Neutrophil (primary cell): ENCODE measurements at regions not wholly inside any gene's neighbourhood (a gene's known extent, or its start where the extent isn't known, plus 50 kb on each side); places are given as distances from the start of the nearest gene placed in this dataset.

Experiments
- H3K27ac ChIP-seq: fragments of 200-600 bp; sonication (generic); 2 replicates; pipeline ENCODE4 v1.5.1; 2016; ENCODE audit warnings: mild to moderate bottlenecking, moderate library complexity
- H3K27me3 ChIP-seq: fragments of 200-600 bp; sonication (generic); 2 replicates; pipeline ENCODE4 v1.6.0; 2016; ENCODE audit warnings: mild to moderate bottlenecking
- H3K36me3 ChIP-seq: fragments of 200-600 bp; sonication (generic); 2 replicates; pipeline ENCODE4 v1.5.1; 2017
- H3K4me1 ChIP-seq, 2 experiments: fragments of 200-600 bp in 1 of 2; sonication (generic) in 1 of 2; 1 replicate in 1 of 2; 2 replicates in 1 of 2; pipeline versions ENCODE4 v1.5.1 to v1.6.1; 2013 to 2016; ENCODE audit warnings: low read depth in 1 of 2, low read length in 1 of 2, mild to moderate bottlenecking in 1 of 2, moderate library complexity in 1 of 2; ENCODE audit not compliant: control insufficient read depth in 1 of 2, insufficient read depth in 1 of 2
- H3K4me3 ChIP-seq, 2 experiments: fragments of 200-600 bp in 1 of 2; sonication (generic) in 1 of 2; 1 replicate in 1 of 2; 2 replicates in 1 of 2; pipeline ENCODE4 v1.5.1; 2013 to 2016; ENCODE audit warnings: low read depth in 1 of 2, low read length in 1 of 2, mild to moderate bottlenecking in 1 of 2, moderate library complexity in 1 of 2
- H3K9me3 ChIP-seq: fragments of 200-600 bp; sonication (generic); 2 replicates; pipeline ENCODE4 v1.5.1; 2016
- CTCF ChIP-seq: fragments of 200-600 bp; sonication (generic); IDR thresholded peaks from 2 replicates; pipeline ENCODE4 v1.5.1; 2016; ENCODE audit warnings: antibody characterized with exemption

- no peak for TF ChIP-seq CTCF
- Histone ChIP-seq H3K27ac (no peak overlapping the region), H3K36me3 (no peaks in the 10 kb centered on the region), H3K27me3 (peaks cover 71% of the 10 kb centered on the region), H3K4me3 (no peak overlapping the region), H3K9me3 (no peaks in the 10 kb centered on the region), H3K4me1 (no peaks in the 10 kb centered on the region)
Measured at GRCh38 chr13:52931539-52932431, 83.3 kb upstream of the PCDH8 start.

GRCh38 chr13:52931131-52931530 is 82.7 kb upstream of the PCDH8 start:
- H3K9me3 ChIP-seq = no peaks in the 10 kb centered on the region
- H3K27me3 ChIP-seq = peaks cover 67% of the 10 kb centered on the region
- no peaks in the 10 kb centered on the region for H3K36me3 ChIP-seq
- H3K27ac ChIP-seq = no peak overlapping the region
- H3K4me3 ChIP-seq = no peak overlapping the region
- no peak for TF ChIP-seq CTCF
- no peaks in the 10 kb centered on the region for H3K4me1 ChIP-seq

- H3K4me1 ChIP-seq = no peaks in the 10 kb centered on the region
- no peak for TF ChIP-seq CTCF
- H3K36me3 ChIP-seq = no peaks in the 10 kb centered on the region
- no peak overlapping the region for H3K27ac ChIP-seq
- peaks cover 55% of the 10 kb centered on the region for H3K27me3 ChIP-seq
- H3K9me3 ChIP-seq = no peaks in the 10 kb centered on the region
- no peak overlapping the region for H3K4me3 ChIP-seq
Measured at GRCh38 chr13:52929846-52930245, 81.4 kb upstream of the PCDH8 start.

- TF ChIP-seq CTCF = no peak
- Histone ChIP-seq H3K4me3 (no peak overlapping the region), H3K9me3 (no peaks in the 10 kb centered on the region), H3K4me1 (no peaks in the 10 kb centered on the region), H3K27ac (no peak overlapping the region), H3K27me3 (peaks cover 50% of the 10 kb centered on the region), H3K36me3 (no peaks in the 10 kb centered on the region)
Measured at GRCh38 chr13:52926971-52927370, 78.5 kb upstream of the PCDH8 start.

- H3K27ac ChIP-seq = no peak overlapping the region
- H3K9me3 ChIP-seq = no peaks in the 10 kb centered on the region
- peaks cover 40% of the 10 kb centered on the region for H3K27me3 ChIP-seq
- H3K4me3 ChIP-seq = no peak overlapping the region
- no peaks in the 10 kb centered on the region for H3K4me1 ChIP-seq
- H3K36me3 ChIP-seq = no peaks in the 10 kb centered on the region
- TF ChIP-seq CTCF = no peak
Measured at GRCh38 chr13:52925775-52926285, 77.4 kb upstream of the PCDH8 start.
